Lung (tissue), 11 donors: ENCODE measurements at regions not wholly inside any gene's neighbourhood (a gene's known extent, or its start where the extent isn't known, plus 50 kb on each side); places are given as distances from the start of the nearest gene placed in this dataset.

Source experiments
- ATAC-seq: fragments of 200-7000 bp; cut with Tn5 transposase; one replicate; pipeline ENCODE4 v1.9.1; 2020; ENCODE audit warnings: moderate number of reproducible peaks; ENCODE audit not compliant: insufficient read depth, low FRiP score
- DNase-seq, 3 donors: peaks; one replicate each; pipeline ENCODE4 v3.0.0-alpha.2; 2013 to 2017
- H3K27ac ChIP-seq, 2 donors: one replicate each; pipeline ENCODE4 v1.5.1; 2013; ENCODE audit warnings: mild to moderate bottlenecking in 2 of 2, moderate library complexity in 2 of 2, control low read depth in 1 of 2, inconsistent platforms in 1 of 2, low read depth in 1 of 2, low read length in 1 of 2
- H3K27me3 ChIP-seq, 3 donors: one replicate each; pipeline ENCODE4 v1.5.1; 2013; ENCODE audit warnings: low read length in 2 of 3; ENCODE audit not compliant: control insufficient read depth in 3 of 3, insufficient read depth in 3 of 3
- H3K36me3 ChIP-seq, 4 donors: one replicate each; pipeline ENCODE4 v1.5.1; 2013; ENCODE audit warnings: low read length in 4 of 4, mild to moderate bottlenecking in 1 of 4, moderate library complexity in 1 of 4; ENCODE audit not compliant: control insufficient read depth in 4 of 4, insufficient read depth in 4 of 4
- H3K4me1 ChIP-seq, 5 donors: one replicate each; pipeline ENCODE4 v1.5.1; 2013; ENCODE audit warnings: low read length in 5 of 5, mild to moderate bottlenecking in 2 of 5, moderate library complexity in 1 of 5; ENCODE audit not compliant: control insufficient read depth in 5 of 5, insufficient read depth in 5 of 5
- H3K4me3 ChIP-seq: one replicate; pipeline ENCODE4 v1.5.1; 2013; ENCODE audit warnings: mild to moderate bottlenecking, control low read depth, moderate library complexity
- H3K9ac ChIP-seq, 2 donors: one replicate each; pipeline ENCODE4 v1.5.1; 2013; ENCODE audit warnings: low read length in 2 of 2, control low read depth in 1 of 2; ENCODE audit not compliant: insufficient read depth in 1 of 2
- H3K9me3 ChIP-seq, 4 donors: one replicate each; pipeline ENCODE4 v1.5.1; 2013; ENCODE audit warnings: low read length in 3 of 4, mild to moderate bottlenecking in 1 of 4, moderate library complexity in 1 of 4; ENCODE audit not compliant: control insufficient read depth in 4 of 4, insufficient read depth in 3 of 4
- CTCF ChIP-seq: IDR thresholded peaks from 2 replicates; pipeline ENCODE4 v1.5.1; 2012; ENCODE audit warnings: mild to moderate bottlenecking; ENCODE audit errors: control extremely low read depth, extremely low read depth
- WGBS, 2 donors: extraction: QIAGEN DNeasy Blood & Tissue Kit; methylation state at CpG; one replicate each; pipeline ENCODE4 v1.1.7; 2013; 5-methylcytosine and 5-hydroxymethylcytosine counted together
- donor health status: control.
- donor health status: control.
- donor health status: Bipolar disorder and iron deficiency.
- donor health status: healthy.
- donor health status: DM: yes; HTN: yes; CAD: no.

DNA sequence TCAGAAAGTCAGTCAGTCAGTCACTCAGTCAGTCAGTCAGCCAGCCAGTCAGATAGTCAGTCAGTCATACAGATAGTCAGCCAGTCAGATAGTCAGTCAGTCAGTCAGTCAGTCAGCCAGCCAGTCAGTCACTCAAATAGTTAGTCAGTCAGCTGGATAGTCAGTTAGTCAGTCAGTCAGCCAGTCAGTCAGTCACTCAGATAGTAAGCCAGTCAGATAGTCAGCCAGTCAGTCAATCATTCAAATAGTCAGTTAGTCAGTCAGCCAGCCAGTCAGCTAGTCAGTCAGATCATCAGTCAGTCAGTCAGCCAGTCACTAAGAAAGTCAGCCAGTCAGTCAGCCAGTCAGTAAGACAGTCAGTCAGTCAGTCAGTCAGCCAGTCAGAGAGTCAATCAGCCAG, 477.1 kb downstream of the AGTPBP1 start:
- peaks cover 0 to 2% (median 0%) of the 10 kb centered on the region in 4 donors for H3K9me3 ChIP-seq
- TF ChIP-seq CTCF: no peak
- no peak overlapping the region for H3K9ac ChIP-seq
- H3K4me3 ChIP-seq: no peak overlapping the region
- ATAC-seq (no peak), DNase-seq (no peak)
- H3K27ac ChIP-seq: no peak overlapping the region
- H3K27me3 ChIP-seq: peaks cover 0 to 3% (median 0%) of the 10 kb centered on the region in 3 donors
- H3K4me1 ChIP-seq: peaks cover 0 to 3% (median 0%) of the 10 kb centered on the region in 5 donors
- H3K36me3 ChIP-seq: no peaks in the 10 kb centered on the region

- DNase-seq (no peak), ATAC-seq (no peak)
- Histone ChIP-seq H3K4me3 (no peak overlapping the region), H3K27ac (no peak overlapping the region), H3K4me1 (peaks cover 0 to 3% (median 0%) of the 10 kb centered on the region in 5 donors), H3K27me3 (peaks cover 0 to 3% (median 0%) of the 10 kb centered on the region in 3 donors), H3K9ac (no peak overlapping the region), H3K9me3 (peaks cover 0 to 2% (median 0%) of the 10 kb centered on the region in 4 donors), H3K36me3 (no peaks in the 10 kb centered on the region)
- WGBS, 2 donors: 88 to 92% methylated on average over 2 of the region's 2 CpGs
- TF ChIP-seq CTCF: no peak
Observed at GRCh38 chr9:85263288-85263687, 478.5 kb downstream of the AGTPBP1 start.

DNA sequence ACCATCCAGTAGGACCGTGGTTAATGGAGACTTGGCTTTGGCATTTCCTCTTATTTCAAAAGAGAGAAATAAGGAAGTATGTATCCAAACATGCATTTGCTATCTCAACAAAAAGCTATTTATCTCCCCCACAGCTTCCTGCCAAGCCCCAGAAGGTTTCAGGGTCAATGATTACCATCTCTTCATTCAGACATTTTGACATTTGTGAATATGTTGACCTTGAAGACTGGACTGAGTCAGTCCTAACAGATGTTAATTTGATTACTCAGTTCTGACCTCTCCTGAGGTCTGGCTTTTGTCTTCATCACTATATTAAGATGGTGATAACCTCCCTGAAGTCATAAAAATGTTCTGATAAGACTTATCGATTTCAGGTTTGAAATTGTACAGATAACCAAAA, 479.4 kb downstream of the AGTPBP1 start:
- Histone ChIP-seq H3K36me3 (no peaks in the 10 kb centered on the region), H3K9me3 (peaks cover 0 to 2% (median 0%) of the 10 kb centered on the region in 4 donors), H3K27me3 (peaks cover 0 to 3% (median 0%) of the 10 kb centered on the region in 3 donors), H3K4me1 (peaks cover 0 to 2% (median 0%) of the 10 kb centered on the region in 5 donors), H3K27ac (no peak overlapping the region), H3K4me3 (no peak overlapping the region), H3K9ac (no peak overlapping the region)
- WGBS, 2 donors: 13 to 21% methylated on average over 2 of the region's 2 CpGs
- no peak for ATAC-seq
- no peak for TF ChIP-seq CTCF
- no peak for DNase-seq

DNA sequence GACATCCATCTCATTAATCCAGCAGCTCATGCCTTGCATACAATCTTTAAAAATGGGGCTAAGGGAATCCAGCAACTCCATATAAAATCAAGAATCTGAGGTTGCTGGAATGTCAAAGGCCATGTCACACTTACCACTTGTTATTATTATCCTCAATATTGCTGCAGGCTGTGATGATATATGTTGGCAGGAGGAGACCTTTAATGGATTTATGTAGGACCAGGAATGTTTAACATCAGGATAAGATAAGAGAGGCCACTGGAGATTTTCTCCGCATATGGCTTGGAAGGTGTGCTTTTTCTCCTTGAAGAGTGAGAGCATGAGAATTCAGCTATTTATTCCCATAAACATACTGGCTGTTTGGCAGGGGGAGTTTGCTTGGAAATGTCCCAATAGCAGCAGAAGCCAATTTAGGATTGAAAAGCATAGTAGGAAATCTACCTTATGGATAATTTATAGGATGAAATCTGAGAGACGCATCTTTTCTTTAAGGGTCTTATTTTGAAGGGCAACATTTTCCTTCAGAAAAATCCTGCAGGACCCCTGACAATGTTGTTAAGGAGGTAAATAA, 481.4 kb downstream of the AGTPBP1 start:
- no peak for TF ChIP-seq CTCF
- H3K27ac ChIP-seq: no peak overlapping the region
- no peak overlapping the region for H3K9ac ChIP-seq
- no peaks in the 10 kb centered on the region for H3K36me3 ChIP-seq
- ATAC-seq (no peak), DNase-seq (no peak)
- 89 to 91% methylated on average over 2 of the region's 2 CpGs for WGBS, 2 donors
- peaks cover 0 to 2% (median 0%) of the 10 kb centered on the region in 4 donors for H3K9me3 ChIP-seq
- H3K27me3 ChIP-seq: peaks cover 0 to 3% (median 0%) of the 10 kb centered on the region in 3 donors
- H3K4me3 ChIP-seq: no peak overlapping the region
- H3K4me1 ChIP-seq: peaks cover 0 to 2% (median 0%) of the 10 kb centered on the region in 5 donors
